HS-27A (cell line): ENCODE measurements at regions not wholly inside any gene's neighbourhood (a gene's known extent, or its start where the extent isn't known, plus 50 kb on each side); places are given as distances from the start of the nearest gene placed in this dataset.
A peak's percentile ranks its signal among the peaks of the same experiment; 100 is the strongest.
"Not testable (repeated sequence)": the region's sequence is repeated elsewhere in the genome, so short reads cannot be mapped to it uniquely, and the experiment has no call there.

Experiments
- DNase-seq: peaks from one replicate; pipeline ENCODE4 v3.0.0-alpha.2; 2012; ENCODE audit warnings: low read depth, missing footprints

DNA sequence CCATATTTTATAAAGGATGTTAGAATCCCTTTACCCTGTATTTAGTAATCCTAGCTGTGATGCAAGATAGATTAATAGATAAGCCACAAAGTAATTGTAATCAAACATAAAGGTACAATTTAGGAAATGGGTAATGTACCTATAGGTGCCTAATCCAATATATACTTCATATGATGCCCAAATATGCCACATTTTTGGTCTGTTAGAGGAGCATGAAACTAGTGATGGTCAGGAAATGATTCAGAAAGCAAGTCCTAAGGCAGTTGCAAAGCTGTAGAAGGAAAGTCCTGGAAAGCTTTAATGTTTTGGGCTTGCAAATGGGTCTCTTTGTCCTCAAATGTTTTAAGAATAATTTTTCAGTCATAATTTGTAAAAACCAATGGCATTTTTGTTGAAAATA, 76.6 kb upstream of the PTPRK start:
- no peak for DNase-seq

DNA sequence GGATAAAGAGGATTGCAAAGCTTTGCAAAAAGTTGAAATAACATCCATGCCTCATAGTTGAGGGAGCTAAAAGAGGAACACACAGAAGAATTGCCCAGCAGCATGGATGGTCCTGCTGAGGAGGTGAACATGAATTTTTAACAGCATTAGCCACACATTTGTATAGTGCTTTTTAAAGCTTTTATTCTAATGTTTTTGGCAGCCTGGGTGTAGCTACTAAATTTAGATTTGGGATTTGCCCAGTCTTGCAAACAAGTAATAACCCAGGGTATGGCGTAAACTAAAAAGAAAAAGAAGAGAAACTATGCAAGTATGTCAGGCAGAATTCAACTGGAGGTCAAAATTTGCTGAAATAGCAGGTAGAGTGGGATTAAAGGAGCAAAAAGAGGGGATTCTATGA, 75.1 kb upstream of the PTPRK start:
- DNase-seq, result no peak

DNA sequence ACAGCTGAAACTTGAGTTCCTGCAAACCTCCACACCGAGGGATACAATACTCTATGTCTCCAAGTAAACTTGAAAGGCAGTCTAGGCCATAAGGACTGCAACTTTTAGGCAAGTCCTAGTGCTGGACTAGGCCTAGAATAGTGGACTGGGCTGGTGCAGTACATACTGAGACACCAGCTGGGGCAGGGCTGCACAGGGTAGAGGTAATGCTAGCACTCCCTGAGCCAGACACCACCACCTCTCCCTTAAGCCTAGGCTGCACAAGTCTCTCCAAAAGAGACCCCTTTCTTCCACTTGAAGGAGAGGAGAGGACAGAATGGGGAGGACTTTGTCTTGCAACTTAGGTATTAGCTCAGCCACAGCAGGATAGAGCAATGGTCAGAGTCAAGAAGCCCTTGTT, 65.7 kb upstream of the PTPRK start:
- no peak for DNase-seq

DNA sequence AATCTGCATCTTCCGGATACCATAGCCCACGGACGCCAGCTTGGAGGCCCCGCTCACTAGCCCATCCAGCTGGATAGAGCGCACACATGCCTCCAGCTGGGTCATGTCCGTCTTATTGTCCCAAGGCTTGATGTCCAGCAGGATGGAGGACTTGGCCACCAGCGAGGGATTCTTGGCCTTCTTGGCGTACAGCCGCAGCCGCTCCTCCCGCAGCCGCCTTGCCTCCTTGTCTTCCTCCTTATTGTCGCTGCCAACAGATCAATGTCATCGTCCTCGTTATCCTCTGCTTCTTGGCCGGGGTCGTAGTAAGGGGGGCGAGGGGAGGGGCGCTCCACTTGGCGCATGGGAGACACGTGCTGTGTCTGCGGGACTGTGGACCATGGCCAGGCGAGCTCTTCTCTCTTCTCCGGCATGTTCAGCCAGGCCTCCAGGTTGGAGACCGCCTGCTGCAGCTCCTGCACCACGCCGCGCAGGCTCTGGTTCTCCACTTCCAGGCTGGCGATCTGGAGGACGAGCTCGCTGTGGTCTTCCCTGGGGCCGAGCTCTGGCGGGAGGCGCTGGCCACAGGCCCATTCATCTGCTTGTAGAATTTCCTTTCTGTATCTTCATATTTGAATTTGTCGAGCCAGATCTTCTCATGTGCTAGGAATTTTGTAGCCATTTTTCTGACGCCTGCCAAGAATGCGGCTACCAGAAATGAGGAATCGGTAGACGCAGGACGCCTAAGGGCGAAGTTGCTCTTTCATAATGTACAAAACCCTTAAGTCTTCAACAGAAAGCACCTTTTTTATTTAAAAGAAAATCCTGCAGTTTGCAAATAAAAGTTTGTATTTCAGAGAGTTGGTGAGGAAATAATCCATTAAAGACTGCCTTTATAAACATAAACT, 60.1 kb upstream of the PTPRK start:
- DNase-seq, result no peak

DNA sequence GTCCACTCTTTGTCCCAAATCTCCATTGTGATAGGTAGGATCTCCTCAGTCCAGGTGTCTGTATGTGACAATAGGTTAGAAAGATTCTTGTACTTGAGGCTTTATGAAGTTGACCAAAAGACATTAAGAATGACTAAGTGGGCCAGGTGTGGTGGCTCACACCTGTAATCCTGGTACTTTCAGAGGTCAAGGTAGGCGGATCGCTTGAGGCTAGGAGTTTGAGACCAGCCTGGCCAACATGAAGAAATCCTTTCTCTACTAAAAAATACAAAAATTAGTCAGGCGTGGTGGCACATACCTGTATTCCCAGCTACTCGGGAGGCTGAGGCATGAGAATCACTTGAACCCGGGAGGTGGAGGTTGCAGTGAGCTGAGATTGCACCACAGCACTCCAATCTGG, 54.9 kb upstream of the PTPRK start:
- not testable (repeated sequence) for DNase-seq

DNA sequence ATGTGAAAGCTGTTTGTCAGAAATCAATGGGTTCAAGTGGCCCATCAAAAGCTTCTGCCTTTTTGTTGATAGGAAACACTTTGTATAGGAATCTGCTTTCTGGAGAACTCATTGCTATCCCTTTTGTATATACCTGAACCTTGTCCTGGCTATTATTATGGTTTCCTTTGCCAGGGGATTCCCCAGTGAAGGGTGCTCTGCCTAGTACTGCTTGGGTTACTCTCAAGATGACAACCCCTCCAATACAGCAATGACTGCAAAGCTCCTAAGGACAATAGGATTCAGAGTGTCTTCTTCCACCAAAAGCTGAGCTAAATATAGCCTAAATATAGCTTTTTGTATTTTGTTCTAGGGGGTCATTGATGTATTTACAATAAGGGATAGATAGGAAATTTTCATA, 54.0 kb upstream of the PTPRK start:
- no peak for DNase-seq

DNA sequence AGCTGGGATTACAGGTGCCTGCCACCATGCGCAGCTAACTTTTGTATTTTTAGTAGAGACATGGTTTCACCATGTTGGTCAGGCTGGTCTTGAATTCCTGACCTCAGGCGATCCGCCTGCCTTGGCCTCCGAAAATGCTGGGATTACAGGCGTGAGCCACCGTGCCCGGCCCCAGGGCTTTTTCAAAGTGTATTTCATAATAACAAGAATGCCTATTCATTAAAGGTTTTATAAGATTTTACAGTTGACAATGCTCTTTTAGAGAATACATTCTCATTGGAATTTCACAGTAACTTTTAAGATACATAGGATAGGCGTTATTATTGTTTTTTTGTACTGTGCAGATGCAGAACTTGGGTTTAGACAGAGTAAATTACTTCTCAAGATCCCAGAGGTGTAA, 52.6 kb upstream of the PTPRK start:
- no peak for DNase-seq

DNA sequence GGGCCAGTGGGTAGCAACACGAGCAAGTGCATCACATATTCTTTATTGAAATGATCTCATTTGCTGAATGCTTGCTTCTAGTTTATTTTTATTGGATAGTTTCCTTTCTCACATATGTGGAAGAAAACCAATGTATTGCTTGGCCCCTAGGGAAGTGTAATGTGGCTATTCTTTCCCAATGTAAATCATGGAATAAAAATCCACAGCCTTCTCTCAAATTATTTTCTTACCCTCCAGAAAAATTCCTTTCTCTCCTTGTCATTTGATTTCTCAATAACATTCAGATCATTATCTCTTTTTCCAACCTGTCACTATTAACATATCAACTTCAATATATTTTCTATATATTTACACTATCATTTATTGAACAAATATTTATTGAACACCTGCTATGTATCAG, 51.9 kb upstream of the PTPRK start:
- no peak for DNase-seq

DNA sequence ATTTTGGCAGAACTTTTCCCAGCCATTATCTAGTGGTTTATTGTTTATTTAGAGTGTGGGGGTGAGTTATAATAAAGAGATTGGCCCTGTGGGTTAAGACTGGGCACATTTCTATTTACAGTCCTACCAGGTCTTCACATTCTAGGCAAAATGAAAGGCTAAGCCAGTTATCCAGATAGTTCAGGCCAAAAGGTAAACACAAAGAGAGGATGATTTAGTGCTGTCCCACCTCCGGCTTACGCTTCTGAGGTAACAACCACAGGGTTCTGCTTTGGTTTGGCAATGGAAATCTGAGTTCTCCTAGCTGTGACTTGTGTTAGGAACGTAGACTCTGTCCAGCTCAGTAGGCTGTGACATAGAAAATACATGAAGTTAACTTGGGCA, 50.3 kb upstream of the PTPRK start:
- DNase-seq, result no peak

DNA sequence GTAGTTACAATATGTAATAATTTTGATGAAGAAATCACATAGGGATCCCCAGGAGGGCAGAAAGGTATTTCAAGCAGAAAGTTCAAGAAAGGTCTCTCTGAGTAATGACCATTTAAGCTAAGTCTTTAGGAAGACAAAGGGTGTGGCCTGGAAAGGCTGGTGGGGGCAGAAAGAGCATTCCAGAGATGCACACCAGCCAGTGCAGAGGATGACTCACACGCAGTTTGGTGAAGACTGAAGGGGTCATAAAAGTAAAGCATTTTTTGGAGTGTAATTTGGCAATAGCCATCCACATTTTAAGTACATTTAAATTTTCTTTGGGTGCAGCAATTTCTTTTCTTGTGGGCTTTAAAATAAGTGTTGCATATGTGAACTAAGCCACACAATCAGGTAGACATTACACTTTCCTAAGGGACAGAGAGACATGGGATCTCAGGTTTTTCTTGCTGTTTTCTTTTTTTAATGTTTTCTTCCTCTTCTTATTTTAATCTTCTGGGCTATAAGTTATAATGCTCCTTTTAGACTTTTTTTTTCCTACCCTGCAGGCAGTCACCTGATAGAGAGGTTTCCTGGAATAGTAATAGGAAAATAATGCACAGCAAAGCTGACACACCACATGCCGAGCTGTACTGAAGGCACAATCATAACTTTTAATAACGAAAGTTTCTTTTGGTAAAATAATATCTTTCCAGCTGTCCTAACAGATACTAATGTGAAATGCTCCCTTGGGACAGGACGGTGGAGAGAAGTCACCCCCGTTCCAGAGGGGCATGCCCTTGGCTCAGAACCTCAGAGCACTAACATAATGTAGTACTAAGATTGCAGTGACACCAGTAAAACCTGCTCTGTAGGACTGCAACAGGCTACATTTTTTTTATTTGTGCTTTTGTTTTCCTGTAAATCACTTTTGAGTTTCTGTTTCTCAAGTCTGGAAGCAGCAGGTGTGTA, 49.6 kb upstream of the PTPRK start:
- DNase-seq, result peak; percentile 97
